Activated CD8-positive, alpha-beta T cell treated with anti-CD3 and anti-CD28 coated beads for 36 hours (primary cell): ENCODE measurements at regions not wholly inside any gene's neighbourhood (a gene's known extent, or its start where the extent isn't known, plus 50 kb on each side); places are given as distances from the start of the nearest gene placed in this dataset.

Experiments used
- ATAC-seq: fragments of 200-7000 bp; cut with Tn5 transposase; one replicate; pipeline ENCODE4 v1.10.0; 2021; ENCODE audit warnings: mild to moderate bottlenecking, moderate library complexity
- CTCF ChIA-PET: fragments of 350-600 bp; sonication (Branson Sonifier 250); formaldehyde crosslinking; loops from one replicate; lab custom pipeline; 2021; ENCODE audit warnings: antibody characterized with exemption; lab: Charles Lee
- POLR2A ChIA-PET: fragments of 350-600 bp; sonication (Branson Sonifier 250); formaldehyde crosslinking; loops from one replicate; lab custom pipeline; 2021; ENCODE audit warnings: antibody characterized with exemption; lab: Charles Lee
- DNase-seq: peaks from one replicate; pipeline ENCODE4 v3.0.0-alpha.2; 2020
- H3K27ac Mint-ChIP-seq: one replicate; pipeline ENCODE4 v1.8.0; 2021; ENCODE audit warnings: mild to moderate bottlenecking, mixed read lengths
- H3K27me3 Mint-ChIP-seq: one replicate; pipeline ENCODE4 v1.8.0; 2021; ENCODE audit warnings: mixed read lengths
- H3K36me3 Mint-ChIP-seq: one replicate; pipeline ENCODE4 v1.8.0; 2021; ENCODE audit warnings: low read depth, mixed read lengths
- H3K4me1 Mint-ChIP-seq: one replicate; pipeline ENCODE4 v1.8.0; 2021; ENCODE audit warnings: low read depth, mixed read lengths
- H3K4me3 Mint-ChIP-seq: one replicate; pipeline ENCODE4 v1.8.0; 2021; ENCODE audit warnings: mild to moderate bottlenecking, moderate library complexity, mixed read lengths
- H3K9me3 Mint-ChIP-seq: one replicate; pipeline ENCODE4 v1.8.0; 2021; ENCODE audit warnings: mixed read lengths
- CTCF ChIP-seq: fragments of 200-600 bp; IDR thresholded peaks from one replicate; pipeline ENCODE4 v1.8.0; 2022; ENCODE audit warnings: antibody characterized with exemption, mild to moderate bottlenecking
- intact Hi-C: fragments of 100-400 bp; cut with micrococcal nuclease; formaldehyde crosslinking; loops from one replicate; pipeline ENCODE4 v1.10.0; 2022

- POLR2A ChIA-PET: interaction anchor here (0.6 kb wide), 1 partner anchor 19 kb away, joined by 4 read pairs; no protein-coding TSS in a partner anchor
- H3K4me3 Mint-ChIP-seq: peak overlapping the region; percentile 1
- H3K27me3 Mint-ChIP-seq: no peaks in the 10 kb centered on the region
- H3K27ac Mint-ChIP-seq: peak overlapping the region; percentile 92
- peaks cover 33% of the 10 kb centered on the region for H3K9me3 Mint-ChIP-seq
- ATAC-seq: peak; percentile 28
- H3K4me1 Mint-ChIP-seq: peaks cover 54% of the 10 kb centered on the region
- peaks cover 25% of the 10 kb centered on the region for H3K36me3 Mint-ChIP-seq
- CTCF ChIA-PET: no interaction called here
- no peak for TF ChIP-seq CTCF
- DNase-seq: no peak
- intact Hi-C loops: no loop called here
Measured at GRCh38 chr3:178002113-178002512, 534.1 kb upstream of the KCNMB2 start.

- Mint-ChIP-seq H3K27ac (no peak overlapping the region), H3K36me3 (peaks cover 25% of the 10 kb centered on the region), H3K27me3 (no peaks in the 10 kb centered on the region), H3K4me1 (peaks cover 51% of the 10 kb centered on the region), H3K9me3 (peaks cover 29% of the 10 kb centered on the region), H3K4me3 (no peak overlapping the region)
- no peak for ATAC-seq
- CTCF ChIA-PET: interaction anchor here (1.4 kb wide), 1 partner anchor 8 kb away, joined by 3 read pairs; no protein-coding TSS in a partner anchor
- intact Hi-C loops: no loop called here
- POLR2A ChIA-PET: no interaction called here
- no peak for TF ChIP-seq CTCF
- DNase-seq: no peak
Measured at GRCh38 chr3:178003756-178004155, 532.5 kb upstream of the KCNMB2 start.

- CTCF ChIA-PET: interaction anchor here (0.6 kb wide), 1 partner anchor 56 kb away, joined by 3 read pairs; no protein-coding TSS in a partner anchor
- peaks cover 49% of the 10 kb centered on the region for H3K4me1 Mint-ChIP-seq
- H3K27ac Mint-ChIP-seq: no peak overlapping the region
Measured at GRCh38 chr3:178005961-178006360, 530.3 kb upstream of the KCNMB2 start.

GRCh38 chr3:178010306-178010705 is 525.9 kb upstream of the KCNMB2 start:
- Mint-ChIP-seq H3K27ac (no peak overlapping the region), H3K27me3 (no peaks in the 10 kb centered on the region), H3K36me3 (no peaks in the 10 kb centered on the region), H3K4me1 (peaks cover 13% of the 10 kb centered on the region), H3K9me3 (peaks cover 1% of the 10 kb centered on the region), H3K4me3 (no peak overlapping the region)
- ChIA-PET CTCF (no interaction called here), POLR2A (no interaction called here)
- no peak for ATAC-seq
- TF ChIP-seq CTCF: no peak
- intact Hi-C loops: no loop called here
- no peak for DNase-seq

More at GRCh38 chr3:178005961-178006360, 530.3 kb upstream of the KCNMB2 start:
- intact Hi-C loops: no loop called here
- peaks cover 18% of the 10 kb centered on the region for H3K9me3 Mint-ChIP-seq
- H3K36me3 Mint-ChIP-seq: peaks cover 21% of the 10 kb centered on the region
- ATAC-seq (no peak), DNase-seq (no peak)
- H3K27me3 Mint-ChIP-seq: no peaks in the 10 kb centered on the region
- no peak for TF ChIP-seq CTCF
- POLR2A ChIA-PET: no interaction called here
- H3K4me3 Mint-ChIP-seq: no peak overlapping the region

- intact Hi-C loops: no loop called here
- Mint-ChIP-seq H3K27ac (no peak overlapping the region), H3K4me3 (no peak overlapping the region), H3K27me3 (no peaks in the 10 kb centered on the region), H3K9me3 (no peaks in the 10 kb centered on the region), H3K4me1 (no peaks in the 10 kb centered on the region), H3K36me3 (no peaks in the 10 kb centered on the region)
- DNase-seq: no peak
- no peak for TF ChIP-seq CTCF
- no peak for ATAC-seq
- ChIA-PET CTCF (no interaction called here), POLR2A (no interaction called here)
Measured at GRCh38 chr3:178019645-178020044, 516.6 kb upstream of the KCNMB2 start.
